ENCODE measurements at regions not wholly inside any gene's neighbourhood (a gene's known extent, or its start where the extent isn't known, plus 50 kb on each side); places are given as distances from the start of the nearest gene placed in this dataset.

DNA sequence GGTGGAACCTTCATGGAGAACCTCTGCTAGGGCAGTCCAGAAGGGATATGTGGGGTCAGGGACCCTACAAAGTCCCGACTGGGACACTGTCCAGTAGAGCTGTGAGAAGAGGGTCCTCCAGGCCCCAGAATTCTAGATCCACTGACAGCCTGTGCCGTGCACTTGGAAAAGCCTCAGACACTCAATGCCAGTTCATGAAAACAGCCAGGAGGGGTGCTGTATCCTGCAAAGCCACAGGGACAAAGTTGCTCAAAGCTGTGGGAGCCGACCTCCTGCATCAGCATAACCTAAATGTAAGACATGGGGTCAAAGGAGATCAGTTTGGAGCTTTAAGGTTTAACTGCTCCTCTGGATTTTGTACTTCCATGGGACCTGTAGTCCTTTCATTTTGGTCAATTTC lies 448.8 kb upstream of the CADM2 start:
- FAIRE-seq: no peak
- H3K27me3 ChIP-seq (replicated peaks in 1 of 2; ENCODE audit: control insufficient read depth in 2 of 2, insufficient read depth in 2 of 2, low read length in 1 of 2): no peaks in the 10 kb centered on the region
- in situ Hi-C loops (cut with MboI): no loop called here
- POLR2A ChIA-PET: no interaction called here
- no peaks in the 10 kb centered on the region for H3K36me3 ChIP-seq (ENCODE audit: control insufficient read depth in 2 of 2, insufficient read depth in 2 of 2, low read length in 1 of 2)
- SMC1A ChIA-PET (ENCODE audit: uncharacterized antibody, unreplicated experiment): no interaction called here
- no peak for ATAC-seq
- no peak overlapping the region for H3K9ac ChIP-seq (ENCODE audit: control insufficient read depth, insufficient read depth, low read length)
- CTCF ChIA-PET: no interaction called here
- no peak overlapping the region for H3K4me2 ChIP-seq (ENCODE audit: control insufficient read depth, insufficient read depth)
- no peak overlapping the region for H3K27ac ChIP-seq (ENCODE audit: control insufficient read depth, insufficient read depth)
- no peaks in the 10 kb centered on the region for H3K9me3 ChIP-seq (replicated peaks; ENCODE audit: control insufficient read depth, insufficient read depth, low read length)
- intact Hi-C loops (cut with micrococcal nuclease; ENCODE audit: unreplicated experiment): no loop called here
- no peaks in the 10 kb centered on the region for H4K20me1 ChIP-seq (ENCODE audit: control insufficient read depth, insufficient read depth)
- no peaks in the 10 kb centered on the region for H3K79me2 ChIP-seq (ENCODE audit: control insufficient read depth, insufficient read depth, low read length)
- WGBS (ENCODE audit: insufficient coverage, insufficient replicate concordance, low lambda C conversion rate, missing lambda C conversion rate): 13% methylated on average over 3 of the region's 3 CpGs
- RAD21 ChIA-PET (ENCODE audit: unreplicated experiment): no interaction called here
- BruUV-seq (replicated peaks): no TSS peak
- no peak for DNase-seq (ENCODE audit: low read depth, low spot score)
- no peaks in the 10 kb centered on the region for H3K4me1 ChIP-seq (ENCODE audit: control insufficient read depth, insufficient read depth, low read length)
- no peak overlapping the region for H2AFZ ChIP-seq (ENCODE audit: control insufficient read depth, low read depth, low read length)
- H3K4me3 ChIP-seq: no peak overlapping the region
- TF ChIP-seq POLR2AphosphoS2 (IDR thresholded peaks at IDR 0.05; ENCODE audit: low read depth, low read length) (no peak), CREM (IDR thresholded peaks at IDR 0.05; ENCODE audit: low read depth) (no peak), SMARCA5 (IDR thresholded peaks at IDR 0.05) (no peak), BRCA1 (IDR thresholded peaks at IDR 0.05; ENCODE audit: low read depth, low read length) (no peak), NR2C2 (IDR thresholded peaks at IDR 0.05; ENCODE audit: borderline replicate concordance, control insufficient read depth, insufficient read length, low read depth) (no peak), SIN3A (IDR thresholded peaks at IDR 0.05; ENCODE audit: low read depth, low read length) (no peak), HDAC6 (IDR thresholded peaks at IDR 0.05; ENCODE audit: unreplicated experiment) (no peak), MYC (IDR thresholded peaks at IDR 0.05; ENCODE audit: insufficient read depth, insufficient read length, insufficient replicate concordance, low read length, severe bottlenecking) (no peak), EGR1 (IDR thresholded peaks at IDR 0.05; ENCODE audit: borderline replicate concordance in 1 of 2, low read depth in 2 of 2, low read length in 2 of 2) (no peak), POU2F2 (IDR thresholded peaks at IDR 0.05; ENCODE audit: borderline replicate concordance, low read depth, low read length) (no peak)
- TF ChIP-seq, protein P1, sequence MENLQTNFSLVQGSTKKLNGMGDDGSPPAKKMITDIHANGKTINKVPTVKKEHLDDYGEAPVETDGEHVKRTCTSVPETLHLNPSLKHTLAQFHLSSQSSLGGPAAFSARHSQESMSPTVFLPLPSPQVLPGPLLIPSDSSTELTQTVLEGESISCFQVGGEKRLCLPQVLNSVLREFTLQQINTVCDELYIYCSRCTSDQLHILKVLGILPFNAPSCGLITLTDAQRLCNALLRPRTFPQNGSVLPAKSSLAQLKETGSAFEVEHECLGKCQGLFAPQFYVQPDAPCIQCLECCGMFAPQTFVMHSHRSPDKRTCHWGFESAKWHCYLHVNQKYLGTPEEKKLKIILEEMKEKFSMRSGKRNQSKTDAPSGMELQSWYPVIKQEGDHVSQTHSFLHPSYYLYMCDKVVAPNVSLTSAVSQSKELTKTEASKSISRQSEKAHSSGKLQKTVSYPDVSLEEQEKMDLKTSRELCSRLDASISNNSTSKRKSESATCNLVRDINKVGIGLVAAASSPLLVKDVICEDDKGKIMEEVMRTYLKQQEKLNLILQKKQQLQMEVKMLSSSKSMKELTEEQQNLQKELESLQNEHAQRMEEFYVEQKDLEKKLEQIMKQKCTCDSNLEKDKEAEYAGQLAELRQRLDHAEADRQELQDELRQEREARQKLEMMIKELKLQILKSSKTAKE (IDR thresholded peaks at IDR 0.05; ENCODE audit: low read depth, poor library complexity, severe bottlenecking): no peak
- TF ChIP-seq, protein P2, sequence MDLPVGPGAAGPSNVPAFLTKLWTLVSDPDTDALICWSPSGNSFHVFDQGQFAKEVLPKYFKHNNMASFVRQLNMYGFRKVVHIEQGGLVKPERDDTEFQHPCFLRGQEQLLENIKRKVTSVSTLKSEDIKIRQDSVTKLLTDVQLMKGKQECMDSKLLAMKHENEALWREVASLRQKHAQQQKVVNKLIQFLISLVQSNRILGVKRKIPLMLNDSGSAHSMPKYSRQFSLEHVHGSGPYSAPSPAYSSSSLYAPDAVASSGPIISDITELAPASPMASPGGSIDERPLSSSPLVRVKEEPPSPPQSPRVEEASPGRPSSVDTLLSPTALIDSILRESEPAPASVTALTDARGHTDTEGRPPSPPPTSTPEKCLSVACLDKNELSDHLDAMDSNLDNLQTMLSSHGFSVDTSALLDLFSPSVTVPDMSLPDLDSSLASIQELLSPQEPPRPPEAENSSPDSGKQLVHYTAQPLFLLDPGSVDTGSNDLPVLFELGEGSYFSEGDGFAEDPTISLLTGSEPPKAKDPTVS (IDR thresholded peaks at IDR 0.05; ENCODE audit: low read depth, low read length): no peak
- TF ChIP-seq, protein P3, sequence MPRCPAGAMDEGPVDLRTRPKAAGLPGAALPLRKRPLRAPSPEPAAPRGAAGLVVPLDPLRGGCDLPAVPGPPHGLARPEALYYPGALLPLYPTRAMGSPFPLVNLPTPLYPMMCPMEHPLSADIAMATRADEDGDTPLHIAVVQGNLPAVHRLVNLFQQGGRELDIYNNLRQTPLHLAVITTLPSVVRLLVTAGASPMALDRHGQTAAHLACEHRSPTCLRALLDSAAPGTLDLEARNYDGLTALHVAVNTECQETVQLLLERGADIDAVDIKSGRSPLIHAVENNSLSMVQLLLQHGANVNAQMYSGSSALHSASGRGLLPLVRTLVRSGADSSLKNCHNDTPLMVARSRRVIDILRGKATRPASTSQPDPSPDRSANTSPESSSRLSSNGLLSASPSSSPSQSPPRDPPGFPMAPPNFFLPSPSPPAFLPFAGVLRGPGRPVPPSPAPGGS (IDR thresholded peaks at IDR 0.05; ENCODE audit: borderline replicate concordance, insufficient read depth, low read depth, low read length, poor library complexity, severe bottlenecking): no peak
- TF ChIP-seq, protein P4, sequence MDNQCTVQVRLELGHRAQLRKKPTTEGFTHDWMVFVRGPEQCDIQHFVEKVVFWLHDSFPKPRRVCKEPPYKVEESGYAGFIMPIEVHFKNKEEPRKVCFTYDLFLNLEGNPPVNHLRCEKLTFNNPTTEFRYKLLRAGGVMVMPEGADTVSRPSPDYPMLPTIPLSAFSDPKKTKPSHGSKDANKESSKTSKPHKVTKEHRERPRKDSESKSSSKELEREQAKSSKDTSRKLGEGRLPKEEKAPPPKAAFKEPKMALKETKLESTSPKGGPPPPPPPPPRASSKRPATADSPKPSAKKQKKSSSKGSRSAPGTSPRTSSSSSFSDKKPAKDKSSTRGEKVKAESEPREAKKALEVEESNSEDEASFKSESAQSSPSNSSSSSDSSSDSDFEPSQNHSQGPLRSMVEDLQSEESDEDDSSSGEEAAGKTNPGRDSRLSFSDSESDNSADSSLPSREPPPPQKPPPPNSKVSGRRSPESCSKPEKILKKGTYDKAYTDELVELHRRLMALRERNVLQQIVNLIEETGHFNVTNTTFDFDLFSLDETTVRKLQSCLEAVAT (IDR thresholded peaks at IDR 0.05): no peak
